Amygdala (tissue), 56 donors: ENCODE measurements at regions not wholly inside any gene's neighbourhood (a gene's known extent, or its start where the extent isn't known, plus 50 kb on each side); places are given as distances from the start of the nearest gene placed in this dataset.

Source experiments
- DNase-seq, 56 donors: peaks; one replicate each; lab custom pipeline; 2025; lab: John Stamatoyannopoulos, UW

GRCh38 chr13:44017756-44018309 lies 138.1 kb downstream of the LACC1 start:
- no peak for DNase-seq

DNA sequence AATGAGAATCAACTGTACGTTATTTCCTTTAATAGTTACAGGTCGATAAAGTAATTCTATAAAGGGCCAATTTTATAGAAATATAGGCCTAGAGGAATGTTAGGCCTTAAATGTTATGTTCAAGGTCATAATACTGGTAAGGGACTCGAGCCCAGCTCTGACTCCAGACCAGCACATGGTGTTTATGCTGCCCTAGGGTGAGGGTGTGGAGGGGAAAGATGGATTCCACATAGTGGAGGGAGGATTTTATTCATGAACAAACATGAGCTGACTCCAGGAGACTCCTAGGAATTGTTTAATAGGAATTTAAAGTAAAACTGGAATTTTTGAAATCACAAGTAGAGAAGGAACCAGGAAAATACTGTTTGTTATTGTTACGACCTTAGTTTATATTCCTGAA lies 139.9 kb downstream of the LACC1 start:
- no peak for DNase-seq

DNA sequence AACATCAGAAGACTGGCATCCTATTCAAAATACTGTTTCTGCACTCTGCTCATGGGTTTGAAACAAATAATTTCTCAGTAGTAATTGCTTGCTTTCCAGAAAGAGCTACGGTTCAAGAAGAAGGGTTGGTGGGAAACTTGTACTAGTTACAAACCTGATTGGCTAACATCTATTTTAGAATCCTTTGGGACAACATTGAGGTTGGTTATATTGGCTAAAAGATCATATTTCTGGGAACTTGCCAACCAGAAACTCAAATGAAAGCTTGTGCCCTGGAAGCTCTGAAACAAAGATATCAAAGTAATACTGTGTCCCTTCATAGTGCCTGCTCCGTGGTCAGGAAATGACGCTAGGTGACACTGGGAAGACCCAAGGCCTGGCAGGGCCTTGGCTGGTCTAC lies 141.7 kb downstream of the LACC1 start:
- DNase-seq = no peak

- no peak for DNase-seq
Measured at GRCh38 chr13:44022196-44022595, 142.5 kb downstream of the LACC1 start.

DNA sequence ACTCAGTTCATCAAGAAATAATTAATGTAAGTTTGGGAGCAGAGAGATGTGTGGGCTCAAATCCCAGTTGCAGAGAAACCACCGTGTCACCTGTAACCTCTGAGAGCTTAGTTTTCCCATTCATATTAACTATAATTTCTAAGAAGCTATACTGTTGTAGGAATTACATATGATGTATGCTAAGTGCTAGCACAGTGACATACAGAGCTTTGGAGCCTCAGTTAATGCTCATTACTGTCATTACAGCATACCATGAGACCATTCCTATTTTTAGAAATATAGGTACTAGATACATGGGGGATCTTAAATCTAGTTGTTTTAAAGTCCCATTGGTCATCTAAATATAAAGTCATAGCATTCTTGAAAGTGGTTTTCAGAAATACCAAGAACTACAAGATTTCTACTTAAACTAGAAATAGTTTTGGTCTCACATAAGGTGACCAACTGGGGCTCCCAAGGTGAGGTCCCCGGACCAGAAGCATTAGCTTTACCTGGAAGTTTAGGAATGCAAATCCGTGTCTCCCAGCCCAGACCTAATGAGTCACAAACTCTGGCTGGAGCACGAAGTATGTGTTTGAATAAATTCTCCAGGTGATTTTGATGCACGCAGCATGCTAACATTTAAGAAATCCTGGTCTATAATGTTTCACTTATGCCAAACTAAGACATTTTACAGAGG lies 144.6 kb downstream of the LACC1 start:
- DNase-seq = no peak

DNA sequence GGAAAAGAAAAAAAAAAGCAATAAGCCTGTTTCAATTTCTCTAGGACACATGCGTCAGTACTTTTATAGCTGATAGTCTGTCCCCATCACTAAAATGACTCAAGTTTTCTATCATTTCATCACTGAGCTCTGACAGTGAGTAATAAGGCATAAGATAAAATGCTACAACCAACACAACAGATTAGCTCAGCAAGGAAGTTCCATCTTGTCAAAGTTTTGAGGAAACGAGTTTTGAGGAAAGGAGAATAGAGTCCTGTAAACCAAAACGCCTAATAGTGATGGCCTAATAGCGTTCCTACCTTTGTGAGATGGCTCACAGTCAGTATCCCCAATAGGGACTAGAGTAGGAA lies 145.1 kb downstream of the LACC1 start:
- no peak for DNase-seq

- DNase-seq = no peak
Measured at GRCh38 chr13:44026194-44026593, 146.5 kb downstream of the LACC1 start.

GRCh38 chr13:44028734-44029133 lies 149.0 kb downstream of the LACC1 start:
- no peak for DNase-seq

GRCh38 chr13:44030615-44031014 lies 150.9 kb downstream of the LACC1 start:
- DNase-seq = no peak

DNA sequence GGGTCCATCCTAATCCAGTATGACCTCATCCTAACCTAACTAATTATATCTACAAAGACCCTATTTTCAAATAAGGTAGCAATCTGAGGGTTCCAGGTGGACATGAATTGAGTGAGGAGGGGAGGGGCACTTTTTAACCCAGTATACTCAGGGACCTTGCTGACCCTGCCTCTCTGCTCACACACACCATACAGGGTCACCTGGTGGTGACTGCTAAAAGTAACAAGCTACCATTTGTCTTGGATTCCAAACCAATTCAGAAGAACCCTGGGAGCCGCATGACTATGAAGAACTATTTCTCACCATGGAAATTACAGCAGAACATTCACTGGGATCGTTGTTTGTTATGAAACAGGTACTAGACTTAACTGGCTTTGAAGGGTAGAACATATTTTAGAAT lies 151.9 kb downstream of the LACC1 start:
- DNase-seq = no peak

DNA sequence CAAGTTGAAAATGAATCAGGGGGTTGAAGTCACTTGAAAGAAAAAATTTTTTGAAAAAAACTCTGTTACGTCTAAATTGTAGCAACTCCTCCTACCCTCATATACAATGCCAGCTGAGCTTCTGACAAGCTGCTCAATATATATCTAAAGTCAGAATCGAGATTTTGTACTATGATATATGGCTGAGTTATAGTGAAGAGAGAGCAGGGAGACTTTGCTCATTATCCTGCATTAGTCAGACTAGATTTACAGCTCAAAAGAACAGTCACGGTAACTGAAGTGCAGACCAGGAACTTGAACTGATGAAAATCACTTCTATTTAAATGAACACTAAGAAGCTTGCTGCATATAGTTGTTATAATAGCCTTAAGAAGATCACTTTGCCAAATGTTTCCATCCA lies 153.1 kb downstream of the LACC1 start:
- no peak for DNase-seq

- no peak for DNase-seq
Measured at GRCh38 chr13:44035400-44035799, 155.7 kb downstream of the LACC1 start.

- DNase-seq = no peak
Measured at GRCh38 chr13:44040070-44040817, 160.5 kb downstream of the LACC1 start.

GRCh38 chr13:44040818-44041100 lies 161.1 kb downstream of the LACC1 start:
- no peak for DNase-seq

DNA sequence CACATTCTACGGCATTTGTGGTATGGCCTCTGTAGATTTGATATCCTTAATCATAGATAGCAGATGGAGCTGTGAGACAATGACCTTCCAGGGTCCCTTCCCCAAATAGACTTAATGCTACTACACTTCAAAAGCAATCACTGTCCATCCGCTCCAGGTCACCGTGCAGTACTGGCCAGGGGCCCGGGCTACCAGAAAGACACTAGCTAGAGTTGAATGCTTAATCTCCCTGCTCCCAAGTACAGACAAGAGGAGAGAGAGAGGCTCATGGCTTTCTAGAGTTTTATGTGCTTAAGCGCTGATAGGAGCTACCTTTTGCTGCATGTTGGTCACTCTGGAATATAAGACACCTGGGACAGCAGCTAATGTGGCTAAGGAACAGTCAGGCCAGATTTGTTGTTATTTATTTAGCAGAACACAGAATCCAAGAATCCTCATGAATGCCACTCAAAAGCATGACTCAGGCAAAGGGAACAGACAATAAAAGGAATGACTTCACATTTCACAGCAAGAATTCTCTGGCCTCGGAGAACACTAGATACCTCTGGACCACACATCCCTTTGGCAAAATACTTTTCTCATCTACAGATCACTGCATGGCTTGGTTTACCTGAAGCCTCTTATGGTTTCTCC lies 165.0 kb downstream of the LACC1 start:
- DNase-seq = peak in 1 of 56 donors; percentile 3

GRCh38 chr13:44045180-44045562 lies 165.5 kb downstream of the LACC1 start:
- peak in 26 of 56 donors; percentile 3 to 57 (median 16) for DNase-seq

DNA sequence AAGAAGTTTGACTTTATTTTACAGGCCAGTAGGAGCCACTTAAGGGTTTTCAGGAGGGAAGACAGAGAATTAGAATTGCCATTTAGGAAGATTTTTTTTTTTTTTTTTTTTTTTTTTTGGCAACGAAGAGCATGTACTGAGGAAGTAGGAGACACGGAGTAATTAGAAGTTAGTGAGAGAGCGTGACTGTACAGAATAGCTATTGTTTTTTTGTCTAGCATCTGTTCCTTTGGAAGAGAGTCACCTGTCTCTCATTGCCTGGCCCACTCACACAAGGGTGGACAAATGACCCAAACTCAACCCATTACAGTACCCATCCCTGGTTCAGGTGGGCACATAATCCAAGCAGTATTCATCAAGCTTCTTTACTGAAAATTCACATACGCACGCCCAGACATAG lies 166.7 kb downstream of the LACC1 start:
- DNase-seq = no peak

DNA sequence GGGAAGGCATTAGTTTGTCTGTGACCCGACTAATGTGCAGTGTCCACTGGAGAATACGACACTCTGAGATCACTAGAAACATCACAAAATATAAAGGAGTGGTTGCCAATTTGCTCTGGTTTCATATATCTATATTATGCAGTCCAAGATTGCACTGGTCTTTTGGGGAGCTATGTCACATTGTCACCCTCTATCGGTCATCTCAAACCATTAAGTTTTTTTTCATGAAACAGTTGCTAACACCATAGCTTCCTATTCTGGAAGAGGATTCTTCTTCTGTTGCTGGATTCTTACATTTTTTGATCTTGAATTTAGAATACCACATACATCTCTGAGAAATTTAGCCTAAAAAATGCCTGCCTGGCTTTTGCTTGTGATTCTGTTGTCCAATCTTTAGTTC lies 168.6 kb downstream of the LACC1 start:
- no peak for DNase-seq

- DNase-seq = no peak
Measured at GRCh38 chr13:44049081-44049945, 169.6 kb downstream of the LACC1 start.

DNA sequence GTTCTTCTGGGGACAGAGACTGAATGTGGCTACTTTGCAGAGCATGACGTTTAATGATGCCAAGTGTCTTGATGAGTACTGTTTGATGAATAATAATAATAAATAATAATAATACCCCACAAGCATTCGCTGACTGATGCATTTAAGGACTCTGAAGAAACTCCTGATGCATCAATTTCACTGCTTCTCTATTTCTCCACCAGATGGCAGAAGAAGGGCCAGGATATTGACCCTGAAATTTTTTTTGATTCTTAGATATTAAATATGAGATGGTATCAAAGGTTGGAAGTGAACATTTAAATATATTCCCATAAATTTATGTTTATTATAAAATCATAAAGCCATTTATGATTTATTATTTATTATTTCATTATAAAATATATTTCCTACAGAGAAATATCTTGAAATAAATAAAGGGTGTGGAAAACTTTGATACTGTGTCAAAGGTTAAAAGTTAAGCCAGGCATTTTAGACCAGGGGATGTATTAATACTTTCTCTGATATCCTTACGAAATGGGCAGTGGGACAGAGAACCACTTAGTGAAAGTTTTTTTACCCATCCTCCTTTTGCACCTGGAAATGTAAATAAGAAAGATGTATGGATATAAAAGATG lies 170.9 kb downstream of the LACC1 start:
- DNase-seq = peak in 2 of 56 donors; percentile 4 to 23
